ENCODE measurements at regions not wholly inside any gene's neighbourhood (a gene's known extent, or its start where the extent isn't known, plus 50 kb on each side); places are given as distances from the start of the nearest gene placed in this dataset.
A peak's percentile ranks its signal among the peaks of the same experiment; 100 is the strongest.

GRCh38 chr1:219472596-219472995, 140.3 kb downstream of the ZC3H11B start:
- no peak for DNase-seq

- DNase-seq, result no peak
These were observed 145.4 kb downstream of the ZC3H11B start for GRCh38 chr1:219467524-219467923.

- DNase-seq, result no peak
These were observed 146.1 kb downstream of the ZC3H11B start for GRCh38 chr1:219466766-219467165.

- DNase-seq, result peak; percentile 27
These were observed 147.5 kb downstream of the ZC3H11B start for GRCh38 chr1:219465212-219466093.

- no peak for DNase-seq
These were observed 149.3 kb downstream of the ZC3H11B start for GRCh38 chr1:219463636-219464035.

- DNase-seq, result no peak
These were observed 150.9 kb downstream of the ZC3H11B start for GRCh38 chr1:219461981-219462400.

GRCh38 chr1:219460896-219461815, 151.7 kb downstream of the ZC3H11B start:
- DNase-seq, result peak; percentile 25

- DNase-seq, result no peak
These were observed 152.6 kb downstream of the ZC3H11B start for GRCh38 chr1:219460081-219460895.

- peak; percentile 42 for DNase-seq
These were observed 153.4 kb downstream of the ZC3H11B start for GRCh38 chr1:219459351-219460080.

- no peak for DNase-seq
These were observed 166.6 kb downstream of the ZC3H11B start for GRCh38 chr1:219446288-219446687.

GRCh38 chr1:219445864-219446263, 167.0 kb downstream of the ZC3H11B start:
- DNase-seq, result no peak

GRCh38 chr1:219444474-219444873, 168.4 kb downstream of the ZC3H11B start:
- DNase-seq, result no peak

- DNase-seq, result no peak
These were observed 169.1 kb downstream of the ZC3H11B start for GRCh38 chr1:219443763-219444162.

GRCh38 chr1:219442611-219443061, 170.3 kb downstream of the ZC3H11B start:
- peak; percentile 16 for DNase-seq

- no peak for DNase-seq
These were observed 171.0 kb downstream of the ZC3H11B start for GRCh38 chr1:219441884-219442283.

GRCh38 chr1:219439376-219439775, 173.5 kb downstream of the ZC3H11B start:
- no peak for DNase-seq

GRCh38 chr1:219438386-219438785, 174.5 kb downstream of the ZC3H11B start:
- no peak for DNase-seq

- DNase-seq, result no peak
These were observed 178.0 kb downstream of the ZC3H11B start for GRCh38 chr1:219434923-219435297.

GRCh38 chr1:219434285-219434922, 178.5 kb downstream of the ZC3H11B start:
- DNase-seq, result no peak

GRCh38 chr1:219433496-219434131, 179.3 kb downstream of the ZC3H11B start:
- no peak for DNase-seq

- no peak for DNase-seq
These were observed 179.9 kb downstream of the ZC3H11B start for GRCh38 chr1:219433001-219433400.

Measured in fibroblast of skin of back (primary cell).